ENCODE measurements at regions not wholly inside any gene's neighbourhood (a gene's known extent, or its start where the extent isn't known, plus 50 kb on each side); places are given as distances from the start of the nearest gene placed in this dataset.

GRCh38 chr13:56012644-56013043, 1128.1 kb upstream of the PRR20A start:
- TF ChIP-seq CTCF (IDR thresholded peaks at IDR 0.05) (no peak), POLR2A (IDR thresholded peaks at IDR 0.05) (no peak)

All from thyroid gland (tissue), 4 donors.